Myocyte (in vitro differentiated cells): ENCODE measurements at regions not wholly inside any gene's neighbourhood (a gene's known extent, or its start where the extent isn't known, plus 50 kb on each side); places are given as distances from the start of the nearest gene placed in this dataset.

ENCODE experiments used
- DNase-seq: peaks from one replicate; pipeline ENCODE4 v3.0.0-alpha.2; 2012; ENCODE audit warnings: low read depth

DNA sequence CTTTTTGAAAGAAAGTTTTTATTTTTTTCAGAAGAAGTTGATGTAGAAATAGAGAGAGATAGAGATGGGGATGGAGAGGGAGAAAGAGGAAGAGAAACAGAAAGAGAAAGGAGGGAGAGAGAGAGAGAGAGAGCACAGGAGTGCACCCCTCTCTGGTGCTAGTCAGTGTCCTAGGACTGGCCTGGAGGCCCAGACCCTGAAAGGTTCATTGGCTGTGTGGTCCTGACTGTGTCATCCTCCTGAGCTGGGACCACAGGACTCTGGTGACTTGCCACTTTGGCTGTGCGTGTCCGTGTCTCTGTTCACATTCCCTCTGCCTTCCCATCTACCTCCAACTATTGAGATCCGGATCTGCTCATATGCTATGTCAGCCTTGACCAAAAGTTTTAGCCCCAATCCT, 62.1 kb upstream of the SHH start:
- DNase-seq = no peak

GRCh38 chr7:155874010-155874409, 61.7 kb upstream of the SHH start:
- DNase-seq = no peak

DNA sequence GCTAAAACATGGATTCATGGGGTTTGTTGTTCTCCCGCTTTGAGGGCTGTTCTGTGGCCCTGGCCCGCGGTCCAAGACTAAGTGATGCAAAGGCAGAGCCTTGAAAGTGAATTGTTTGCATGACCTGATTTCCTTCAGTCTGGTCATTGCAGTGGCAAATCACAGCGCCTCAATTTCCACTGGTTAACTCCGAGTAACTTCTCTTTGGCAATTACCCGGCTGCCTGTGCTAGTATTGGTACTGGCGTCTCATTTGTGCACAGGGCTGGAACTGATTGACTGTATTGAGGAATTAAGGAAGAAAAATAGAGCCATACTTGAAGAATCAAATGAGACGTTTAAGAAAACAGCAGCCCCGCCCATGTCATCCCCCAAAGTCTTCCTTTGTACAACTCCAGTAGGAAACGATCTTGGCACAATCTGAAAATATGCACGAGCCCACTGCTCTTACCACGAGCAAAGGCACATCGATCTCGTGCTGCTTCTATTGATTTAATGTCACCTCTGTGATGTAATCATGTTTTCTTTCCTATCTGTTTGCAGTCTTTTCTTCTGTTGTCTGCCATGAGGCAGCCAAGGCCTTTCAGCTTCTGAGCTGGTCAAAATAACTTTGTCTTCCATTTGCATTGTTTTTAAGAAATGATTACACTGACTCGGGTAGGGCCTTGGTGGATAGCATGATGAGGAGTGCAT, 60.6 kb upstream of the SHH start:
- DNase-seq = no peak

DNA sequence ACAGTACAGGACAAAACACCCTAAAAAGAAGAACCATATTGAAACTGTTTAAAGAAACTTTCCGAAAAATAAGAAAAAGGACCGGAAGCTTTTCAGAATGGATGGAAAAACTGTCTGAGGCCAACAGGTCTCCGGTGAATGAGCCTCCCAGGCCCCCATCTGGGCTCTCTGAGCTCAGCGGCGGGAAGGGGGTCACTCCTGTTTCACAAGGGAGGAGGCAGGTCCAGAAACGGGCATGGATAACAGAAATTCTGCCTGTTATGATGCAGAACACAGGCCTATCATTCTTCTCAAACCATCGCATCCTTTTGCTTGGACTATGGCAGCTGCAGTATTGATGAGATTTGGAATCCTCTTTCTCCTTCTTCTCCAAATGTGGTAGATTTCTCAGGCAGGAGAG, 58.9 kb upstream of the SHH start:
- DNase-seq = no peak

DNA sequence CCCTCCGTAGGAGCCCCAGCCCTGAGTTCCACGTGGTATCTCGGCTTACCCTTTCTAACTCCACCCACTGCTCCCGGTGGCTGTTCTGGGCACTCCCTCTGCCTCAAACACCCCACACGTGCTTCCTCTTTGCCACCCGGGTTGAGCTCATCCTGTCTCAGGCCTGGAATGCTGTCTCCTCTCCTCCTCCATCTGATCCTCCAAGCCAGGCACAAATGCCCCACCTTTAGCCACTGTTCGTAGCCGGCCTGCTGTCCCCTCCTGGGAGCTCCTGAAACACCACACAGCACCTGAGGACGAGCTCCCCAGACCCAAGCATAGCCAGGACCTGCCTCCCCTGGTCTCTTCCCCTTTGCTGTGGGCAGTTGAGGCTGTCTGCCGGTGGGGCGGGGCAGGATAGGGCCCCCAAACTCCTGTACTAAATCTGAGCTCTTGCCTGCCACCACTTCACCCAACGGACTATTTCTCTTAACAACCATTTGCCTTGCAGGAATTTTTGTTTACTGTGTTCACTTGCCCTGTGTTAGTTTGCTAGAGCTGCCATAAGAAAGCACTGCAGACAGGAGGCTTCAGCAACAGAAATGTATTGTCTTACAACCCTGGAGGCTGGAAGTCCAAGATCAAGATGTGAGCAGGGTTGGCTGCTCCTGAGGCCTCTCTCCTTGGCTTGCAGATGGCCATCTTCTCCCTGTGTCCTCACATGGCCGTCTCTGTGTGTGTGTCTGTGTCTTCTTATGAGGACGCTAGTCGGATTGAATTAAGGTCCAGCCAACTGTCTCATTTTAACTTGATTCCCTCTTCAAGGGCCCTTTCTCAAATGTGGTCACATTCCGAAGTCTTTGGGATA, 58.3 kb upstream of the SHH start:
- no peak for DNase-seq

- DNase-seq = no peak
Measured at GRCh38 chr7:155869784-155870076, 57.5 kb upstream of the SHH start.

GRCh38 chr7:155868955-155869783, 56.9 kb upstream of the SHH start:
- DNase-seq = no peak

DNA sequence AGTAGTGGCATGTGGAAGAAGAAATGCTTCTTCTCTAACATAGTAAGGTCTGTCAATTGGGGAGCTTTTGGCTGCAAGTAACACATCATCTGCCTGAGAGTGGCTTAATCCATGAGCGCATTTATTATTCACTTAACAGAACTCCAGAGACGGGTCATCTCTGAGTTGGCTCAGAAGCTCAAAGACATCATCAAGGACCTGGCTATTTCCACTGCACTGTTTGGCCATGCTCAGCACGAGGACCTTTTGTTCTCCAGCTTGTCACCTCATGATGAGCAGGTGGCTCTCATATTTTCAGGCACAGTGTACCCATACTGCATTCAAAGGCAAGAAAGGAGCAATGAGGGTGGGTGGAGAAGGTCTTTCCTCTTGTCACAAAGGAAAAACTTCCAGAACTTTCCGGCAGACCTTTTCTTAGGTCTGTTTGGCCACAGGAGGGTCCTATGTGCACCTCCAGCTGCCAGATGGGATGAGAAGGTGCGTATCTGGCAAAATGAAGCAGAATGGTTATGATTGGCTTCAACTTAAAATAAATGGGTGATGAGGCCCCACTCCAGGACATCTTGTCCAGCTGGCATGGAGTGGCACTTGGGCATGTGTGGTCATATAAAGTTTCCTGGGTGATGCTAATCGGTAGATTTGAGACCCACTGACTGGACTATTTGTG, 55.6 kb upstream of the SHH start:
- DNase-seq = no peak

DNA sequence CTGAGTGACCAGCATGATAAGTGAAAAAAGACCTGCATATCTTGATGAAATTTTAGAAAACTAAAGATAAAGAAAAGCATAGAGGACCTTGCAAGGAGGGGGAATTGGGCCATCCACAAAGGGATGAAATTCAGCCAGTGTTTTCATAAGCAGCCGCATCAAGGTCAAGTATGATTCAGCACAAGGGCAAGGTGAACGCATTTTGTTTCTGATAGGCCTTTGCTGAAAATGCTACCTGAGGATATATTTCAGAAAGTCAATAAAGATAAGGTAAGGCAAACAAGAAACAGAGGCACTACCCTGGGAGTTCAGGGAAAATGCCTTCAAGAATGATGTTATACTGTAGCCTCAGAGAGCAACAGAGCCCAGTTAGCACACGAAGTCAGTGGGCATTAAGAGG, 55.0 kb upstream of the SHH start:
- no peak for DNase-seq

DNA sequence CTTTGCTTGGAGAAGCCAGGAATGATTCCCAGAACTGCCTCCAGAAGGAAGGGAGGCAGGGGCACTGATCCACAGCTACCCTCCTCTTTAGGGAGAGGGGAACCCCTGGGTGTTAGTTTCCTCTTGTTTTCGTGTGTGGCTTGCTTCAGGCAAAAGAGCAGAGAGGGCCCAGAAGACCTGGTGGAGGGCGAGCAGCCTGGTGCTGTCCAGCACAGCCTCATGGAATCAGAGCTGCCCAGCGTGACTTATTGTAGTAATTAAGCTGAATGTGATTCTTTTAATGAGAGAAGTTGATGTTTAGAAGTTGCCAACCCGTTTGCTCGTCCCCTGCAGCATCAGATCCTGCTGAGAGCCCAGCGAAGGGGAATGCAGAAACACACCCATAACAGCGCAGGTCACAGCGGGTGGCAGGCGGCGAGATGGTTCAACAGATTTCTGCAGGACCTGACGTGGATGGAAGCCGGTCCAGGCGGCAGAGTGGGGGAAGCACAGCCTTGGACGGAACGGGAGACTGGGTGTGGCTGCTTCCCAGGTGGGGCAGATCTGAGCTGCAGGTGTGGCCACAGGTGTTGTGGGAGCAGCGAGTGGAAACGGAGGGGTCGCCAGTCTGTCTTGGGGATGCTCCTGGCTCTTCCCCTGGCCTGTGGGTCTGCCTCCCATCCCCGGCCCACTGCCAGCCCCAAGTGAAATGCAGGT, 53.7 kb upstream of the SHH start:
- DNase-seq = no peak

- DNase-seq = no peak
Measured at GRCh38 chr7:155864991-155865690, 52.9 kb upstream of the SHH start.

DNA sequence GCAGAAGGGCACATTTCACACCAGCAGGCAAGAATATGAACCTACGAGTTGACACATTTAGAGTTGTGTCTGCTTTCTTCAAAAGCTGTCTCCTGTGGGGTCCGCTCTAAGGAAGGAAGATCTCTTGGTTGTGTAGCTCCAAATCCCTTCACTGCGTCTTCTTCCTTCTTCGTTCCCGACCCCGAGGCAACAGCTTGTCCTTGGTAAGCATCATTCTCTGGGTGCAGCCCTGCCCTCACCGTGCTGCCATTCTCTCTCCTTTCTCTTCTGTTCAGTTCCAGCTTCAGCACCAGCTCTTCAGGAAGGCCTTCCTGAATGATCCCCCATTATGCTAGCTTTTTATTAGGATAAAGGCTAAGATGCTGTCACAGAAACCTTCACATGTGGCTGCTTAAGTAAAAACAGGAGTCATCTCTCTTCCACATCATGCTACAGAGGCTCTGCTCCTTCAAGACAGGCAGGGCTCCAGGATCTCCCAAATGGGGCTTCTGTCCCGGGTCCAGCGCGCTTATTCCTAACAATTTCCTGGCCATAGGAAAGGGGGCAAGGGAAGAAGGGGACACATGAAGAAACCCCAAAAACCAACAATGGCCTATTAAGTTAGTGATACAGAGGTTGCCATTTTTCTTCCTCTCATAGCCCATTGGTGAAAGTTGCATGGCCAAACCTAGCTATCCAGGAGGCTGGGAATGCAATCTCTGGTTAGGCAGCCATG, 52.2 kb upstream of the SHH start:
- no peak for DNase-seq

GRCh38 chr7:155863721-155864151, 51.5 kb upstream of the SHH start:
- DNase-seq = no peak

DNA sequence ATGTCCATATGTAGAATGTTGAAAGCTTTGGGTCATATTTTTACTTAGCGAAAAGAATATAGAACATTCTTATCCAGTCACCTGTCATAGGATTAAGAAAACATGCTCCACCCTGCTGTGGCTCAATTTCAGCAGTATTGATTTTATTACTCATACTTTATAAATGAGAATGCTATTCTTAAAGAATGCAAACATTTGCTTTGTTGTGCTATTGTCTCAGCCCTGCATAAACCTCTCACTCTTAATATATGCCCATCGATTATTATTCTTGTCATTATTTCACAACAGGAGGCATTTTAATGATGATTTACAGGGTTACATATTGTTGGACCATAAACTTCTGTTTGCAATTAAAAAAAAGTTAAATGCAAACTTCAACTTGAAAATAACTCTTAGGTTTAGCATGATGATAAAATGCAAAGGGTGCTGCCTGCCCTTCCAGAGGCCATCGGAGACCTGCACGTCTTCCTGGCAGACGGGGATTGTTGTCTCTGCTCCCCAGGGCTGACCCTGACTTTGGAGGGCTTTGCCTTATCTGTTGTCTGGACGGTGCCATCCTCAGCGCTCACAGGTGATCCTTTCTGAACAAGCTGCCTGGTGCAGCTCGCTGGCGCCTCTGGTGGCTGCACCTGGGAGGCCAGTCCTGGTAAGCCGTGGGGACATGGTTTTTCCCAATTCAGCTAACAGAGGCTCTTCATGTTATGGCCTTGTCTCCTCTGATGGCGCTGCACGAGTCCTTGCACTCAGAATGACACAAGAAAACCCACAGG, 50.0 kb upstream of the SHH start:
- DNase-seq = no peak
